ENCODE measurements at regions not wholly inside any gene's neighbourhood (a gene's known extent, or its start where the extent isn't known, plus 50 kb on each side); places are given as distances from the start of the nearest gene placed in this dataset.

DNA sequence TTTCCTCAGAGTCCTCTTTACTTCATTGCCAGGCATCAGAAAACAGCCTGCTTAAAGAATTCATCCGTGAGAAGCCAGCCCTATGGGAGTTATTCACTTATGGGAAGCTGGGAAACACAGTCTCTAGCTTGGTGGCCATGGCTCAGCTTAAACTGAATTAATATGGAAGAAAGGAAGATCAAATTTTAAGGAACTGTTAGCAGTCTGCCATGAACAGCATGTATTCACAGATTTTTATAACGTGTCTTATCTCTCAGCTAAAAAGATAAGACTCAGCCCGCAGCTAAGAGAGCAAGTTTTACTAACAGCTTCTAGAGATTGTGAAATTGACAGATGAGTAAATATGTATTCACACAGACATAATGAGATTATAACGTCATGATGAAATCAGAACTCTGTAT is 253.7 kb upstream of the RXFP2 start:
- no peak for TF ChIP-seq CEBPB (IDR thresholded peaks at IDR 0.05; ENCODE audit: low read depth, low read length)
- TF ChIP-seq, protein P1, sequence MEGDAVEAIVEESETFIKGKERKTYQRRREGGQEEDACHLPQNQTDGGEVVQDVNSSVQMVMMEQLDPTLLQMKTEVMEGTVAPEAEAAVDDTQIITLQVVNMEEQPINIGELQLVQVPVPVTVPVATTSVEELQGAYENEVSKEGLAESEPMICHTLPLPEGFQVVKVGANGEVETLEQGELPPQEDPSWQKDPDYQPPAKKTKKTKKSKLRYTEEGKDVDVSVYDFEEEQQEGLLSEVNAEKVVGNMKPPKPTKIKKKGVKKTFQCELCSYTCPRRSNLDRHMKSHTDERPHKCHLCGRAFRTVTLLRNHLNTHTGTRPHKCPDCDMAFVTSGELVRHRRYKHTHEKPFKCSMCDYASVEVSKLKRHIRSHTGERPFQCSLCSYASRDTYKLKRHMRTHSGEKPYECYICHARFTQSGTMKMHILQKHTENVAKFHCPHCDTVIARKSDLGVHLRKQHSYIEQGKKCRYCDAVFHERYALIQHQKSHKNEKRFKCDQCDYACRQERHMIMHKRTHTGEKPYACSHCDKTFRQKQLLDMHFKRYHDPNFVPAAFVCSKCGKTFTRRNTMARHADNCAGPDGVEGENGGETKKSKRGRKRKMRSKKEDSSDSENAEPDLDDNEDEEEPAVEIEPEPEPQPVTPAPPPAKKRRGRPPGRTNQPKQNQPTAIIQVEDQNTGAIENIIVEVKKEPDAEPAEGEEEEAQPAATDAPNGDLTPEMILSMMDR (IDR thresholded peaks at IDR 0.05; ENCODE audit: control extremely low read depth in 1 of 3, insufficient read depth in 1 of 3, low read depth in 1 of 3, low read length in 3 of 3) = no peak
- TF ChIP-seq, protein P2, sequence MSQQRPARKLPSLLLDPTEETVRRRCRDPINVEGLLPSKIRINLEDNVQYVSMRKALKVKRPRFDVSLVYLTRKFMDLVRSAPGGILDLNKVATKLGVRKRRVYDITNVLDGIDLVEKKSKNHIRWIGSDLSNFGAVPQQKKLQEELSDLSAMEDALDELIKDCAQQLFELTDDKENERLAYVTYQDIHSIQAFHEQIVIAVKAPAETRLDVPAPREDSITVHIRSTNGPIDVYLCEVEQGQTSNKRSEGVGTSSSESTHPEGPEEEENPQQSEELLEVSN (IDR thresholded peaks at IDR 0.05) = no peak
- TF ChIP-seq CBX5 (IDR thresholded peaks at IDR 0.05; ENCODE audit: low read depth, low read length) = no peak
- no peak for TF ChIP-seq PHF8 (conservative IDR thresholded peaks at IDR 0.05; ENCODE audit: low read depth, low read length)
- TF ChIP-seq EZH2 (IDR thresholded peaks at IDR 0.05; ENCODE audit: low read depth, low read length, severe bottlenecking) = no peak
- TF ChIP-seq GTF2F1 (IDR thresholded peaks at IDR 0.05; ENCODE audit: borderline replicate concordance, low read depth, low read length) = no peak
- no peak for TF ChIP-seq POLR2A (IDR thresholded peaks at IDR 0.05; ENCODE audit: control extremely low read depth in 1 of 2, low read depth in 2 of 2, low read length in 2 of 2)
- TF ChIP-seq RAD21 (IDR thresholded peaks at IDR 0.05 in 1 of 2, conservative IDR thresholded peaks at IDR 0.05 in 1 of 2; ENCODE audit: low read depth in 2 of 2, low read length in 2 of 2) = no peak
- TF ChIP-seq CREB1 (IDR thresholded peaks at IDR 0.05) = no peak
